ENCODE measurements at regions not wholly inside any gene's neighbourhood (a gene's known extent, or its start where the extent isn't known, plus 50 kb on each side); places are given as distances from the start of the nearest gene placed in this dataset.

DNA sequence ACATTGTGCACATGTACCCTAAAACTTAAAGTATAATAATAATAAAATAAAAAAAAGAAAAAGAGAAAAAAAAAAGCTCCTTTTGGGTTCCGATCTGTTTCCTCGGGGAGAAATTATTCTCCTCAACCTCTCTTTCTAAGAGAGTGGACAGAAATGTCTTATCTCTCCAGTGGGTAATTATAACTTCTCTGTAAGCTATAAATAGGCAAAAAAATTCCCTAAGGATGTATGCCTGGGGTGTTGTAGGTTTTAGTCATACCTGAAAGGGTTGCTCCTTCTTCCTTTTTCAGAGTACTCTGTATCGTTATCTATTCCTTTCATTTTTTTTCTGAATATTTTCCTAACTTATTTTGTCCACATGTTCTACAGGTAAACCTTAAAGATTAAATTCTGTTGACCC lies 169.7 kb upstream of the PTPRK start:
- no peak overlapping the region for H3K4me3 ChIP-seq (replicated peaks; ENCODE audit: low read depth, low read length)
- TF ChIP-seq, protein P1, sequence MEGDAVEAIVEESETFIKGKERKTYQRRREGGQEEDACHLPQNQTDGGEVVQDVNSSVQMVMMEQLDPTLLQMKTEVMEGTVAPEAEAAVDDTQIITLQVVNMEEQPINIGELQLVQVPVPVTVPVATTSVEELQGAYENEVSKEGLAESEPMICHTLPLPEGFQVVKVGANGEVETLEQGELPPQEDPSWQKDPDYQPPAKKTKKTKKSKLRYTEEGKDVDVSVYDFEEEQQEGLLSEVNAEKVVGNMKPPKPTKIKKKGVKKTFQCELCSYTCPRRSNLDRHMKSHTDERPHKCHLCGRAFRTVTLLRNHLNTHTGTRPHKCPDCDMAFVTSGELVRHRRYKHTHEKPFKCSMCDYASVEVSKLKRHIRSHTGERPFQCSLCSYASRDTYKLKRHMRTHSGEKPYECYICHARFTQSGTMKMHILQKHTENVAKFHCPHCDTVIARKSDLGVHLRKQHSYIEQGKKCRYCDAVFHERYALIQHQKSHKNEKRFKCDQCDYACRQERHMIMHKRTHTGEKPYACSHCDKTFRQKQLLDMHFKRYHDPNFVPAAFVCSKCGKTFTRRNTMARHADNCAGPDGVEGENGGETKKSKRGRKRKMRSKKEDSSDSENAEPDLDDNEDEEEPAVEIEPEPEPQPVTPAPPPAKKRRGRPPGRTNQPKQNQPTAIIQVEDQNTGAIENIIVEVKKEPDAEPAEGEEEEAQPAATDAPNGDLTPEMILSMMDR (IDR thresholded peaks at IDR 0.05; ENCODE audit: insufficient read depth, low read length, poor library complexity, severe bottlenecking): no peak
- H3K36me3 ChIP-seq (ENCODE audit: control insufficient read depth, insufficient read depth, low read length): no peaks in the 10 kb centered on the region
- no peaks in the 10 kb centered on the region for H3K27me3 ChIP-seq (replicated peaks; ENCODE audit: control insufficient read depth, insufficient read depth, low read length)
- no peak for DNase-seq (ENCODE audit: extremely low read depth, insufficient read length)

DNA sequence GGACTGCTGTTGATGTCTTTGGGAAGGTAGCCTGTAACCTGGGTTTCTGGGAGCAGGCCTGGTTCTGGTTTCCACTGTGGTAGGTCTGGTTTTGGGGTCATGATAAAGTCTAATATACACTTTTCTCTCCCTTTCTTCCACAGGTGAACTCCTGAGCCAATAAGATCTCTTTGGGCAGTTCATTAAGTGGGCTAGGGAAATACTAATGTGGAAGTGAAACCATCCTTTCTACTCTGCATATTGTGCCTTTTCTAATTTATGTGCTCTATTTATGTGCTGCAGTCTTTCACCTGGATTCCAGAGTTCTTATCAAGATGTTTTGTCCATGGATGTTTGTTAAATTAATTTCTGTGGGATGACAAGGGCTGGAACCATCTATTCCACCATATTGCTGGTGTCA lies 165.7 kb upstream of the PTPRK start:
- Histone ChIP-seq H3K27me3 (replicated peaks; ENCODE audit: control insufficient read depth, insufficient read depth, low read length) (no peaks in the 10 kb centered on the region), H3K36me3 (ENCODE audit: control insufficient read depth, insufficient read depth, low read length) (no peaks in the 10 kb centered on the region), H3K4me3 (replicated peaks; ENCODE audit: low read depth, low read length) (no peak overlapping the region)
- TF ChIP-seq, protein P1 (IDR thresholded peaks at IDR 0.05; ENCODE audit: insufficient read depth, low read length, poor library complexity, severe bottlenecking): no peak
- no peak for DNase-seq (ENCODE audit: extremely low read depth, insufficient read length)

DNA sequence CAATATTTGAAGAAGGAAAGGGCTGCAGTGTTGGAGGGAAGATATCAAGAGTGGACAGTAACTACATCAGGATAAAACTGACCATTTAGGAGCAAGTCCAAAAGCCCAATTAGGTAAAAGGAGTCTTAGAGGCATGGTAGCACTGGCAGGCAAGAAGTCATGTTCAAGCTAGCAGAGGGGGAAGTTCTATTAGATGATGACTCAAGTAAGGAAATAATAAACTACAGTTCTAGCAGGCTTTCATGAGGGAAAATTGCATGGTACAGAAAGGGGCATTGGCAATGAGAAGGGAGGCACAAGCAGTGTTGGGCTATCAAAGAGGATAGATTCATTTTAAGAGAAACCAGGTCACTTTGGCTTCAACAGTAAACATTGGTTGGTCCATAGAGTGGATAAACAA lies 156.1 kb upstream of the PTPRK start:
- TF ChIP-seq, protein P1 (IDR thresholded peaks at IDR 0.05; ENCODE audit: insufficient read depth, low read length, poor library complexity, severe bottlenecking): no peak
- no peaks in the 10 kb centered on the region for H3K36me3 ChIP-seq (ENCODE audit: control insufficient read depth, insufficient read depth, low read length)
- H3K27me3 ChIP-seq (replicated peaks; ENCODE audit: control insufficient read depth, insufficient read depth, low read length): no peaks in the 10 kb centered on the region
- no peak for DNase-seq (ENCODE audit: extremely low read depth, insufficient read length)
- H3K4me3 ChIP-seq (replicated peaks; ENCODE audit: low read depth, low read length): no peak overlapping the region

DNA sequence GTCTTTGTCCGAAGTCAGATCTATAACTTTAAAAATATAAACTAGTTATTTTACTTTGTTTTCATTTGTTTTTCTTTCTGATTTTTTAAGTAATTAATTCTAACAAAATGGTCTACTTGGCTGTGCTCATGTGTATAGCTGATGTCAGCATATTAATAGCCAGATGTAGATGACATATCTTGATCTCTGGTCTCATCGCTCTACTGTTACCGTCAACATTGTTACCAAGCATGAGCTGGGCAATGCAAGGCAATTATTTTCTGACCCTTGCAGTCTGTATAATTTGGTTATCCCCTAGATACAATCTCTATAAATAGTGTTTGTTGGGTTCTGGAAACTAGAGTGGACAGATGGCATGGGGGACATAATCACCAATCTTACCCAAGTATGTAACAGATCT lies 151.6 kb upstream of the PTPRK start:
- Histone ChIP-seq H3K36me3 (ENCODE audit: control insufficient read depth, insufficient read depth, low read length) (no peaks in the 10 kb centered on the region), H3K27me3 (replicated peaks; ENCODE audit: control insufficient read depth, insufficient read depth, low read length) (no peaks in the 10 kb centered on the region), H3K4me3 (replicated peaks; ENCODE audit: low read depth, low read length) (no peak overlapping the region)
- no peak for DNase-seq (ENCODE audit: extremely low read depth, insufficient read length)
- TF ChIP-seq, protein P1 (IDR thresholded peaks at IDR 0.05; ENCODE audit: insufficient read depth, low read length, poor library complexity, severe bottlenecking): no peak

DNA sequence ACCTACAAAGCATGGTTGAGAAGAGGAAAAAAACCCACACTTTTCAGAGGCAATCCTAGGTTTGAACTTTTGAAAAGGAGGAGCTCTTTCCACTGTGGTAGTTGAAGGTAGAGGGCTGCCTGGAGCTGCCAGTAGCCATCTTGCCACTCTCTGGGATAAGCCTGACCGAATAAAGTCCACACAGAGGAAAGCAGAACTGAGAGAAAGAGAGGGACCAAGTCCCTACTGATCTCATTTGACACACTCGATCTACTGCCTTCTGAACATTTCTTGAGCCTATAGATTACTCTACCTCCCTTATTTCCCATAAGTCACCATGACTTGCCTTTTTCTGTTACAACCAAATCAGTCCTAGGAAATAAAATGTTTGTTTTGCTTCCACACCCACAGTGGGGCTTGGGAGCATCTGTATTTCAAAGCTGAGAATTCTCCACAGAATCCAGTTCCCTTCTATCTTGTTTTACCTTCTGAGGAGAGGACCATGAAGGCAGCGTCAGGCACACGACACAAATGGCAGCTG lies 147.0 kb upstream of the PTPRK start:
- H3K27me3 ChIP-seq (replicated peaks; ENCODE audit: control insufficient read depth, insufficient read depth, low read length): no peaks in the 10 kb centered on the region
- TF ChIP-seq, protein P1 (IDR thresholded peaks at IDR 0.05; ENCODE audit: insufficient read depth, low read length, poor library complexity, severe bottlenecking): no peak
- no peak overlapping the region for H3K4me3 ChIP-seq (replicated peaks; ENCODE audit: low read depth, low read length)
- DNase-seq (ENCODE audit: extremely low read depth, insufficient read length): no peak
- H3K36me3 ChIP-seq (ENCODE audit: control insufficient read depth, insufficient read depth, low read length): no peaks in the 10 kb centered on the region

DNA sequence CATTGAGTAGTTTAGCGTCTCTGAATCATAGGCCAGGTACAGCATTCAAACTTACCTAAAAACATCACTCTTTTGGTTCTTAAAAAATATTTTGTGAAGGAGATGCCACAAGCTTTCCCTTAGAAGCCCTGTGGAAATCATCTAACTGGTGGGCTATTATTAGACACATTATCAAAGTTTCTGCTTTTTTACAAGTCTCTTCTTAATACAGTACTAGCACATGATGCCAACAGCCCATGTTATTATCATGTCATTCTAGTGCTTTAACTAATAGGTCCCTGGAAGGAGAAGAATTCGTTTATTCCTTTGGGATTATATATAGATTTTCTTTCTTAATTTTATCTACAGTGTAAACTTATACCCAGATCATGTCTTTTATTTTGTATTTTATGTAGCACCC lies 146.0 kb upstream of the PTPRK start:
- Histone ChIP-seq H3K27me3 (replicated peaks; ENCODE audit: control insufficient read depth, insufficient read depth, low read length) (no peaks in the 10 kb centered on the region), H3K36me3 (ENCODE audit: control insufficient read depth, insufficient read depth, low read length) (no peaks in the 10 kb centered on the region), H3K4me3 (replicated peaks; ENCODE audit: low read depth, low read length) (no peak overlapping the region)
- no peak for DNase-seq (ENCODE audit: extremely low read depth, insufficient read length)
- TF ChIP-seq, protein P1 (IDR thresholded peaks at IDR 0.05; ENCODE audit: insufficient read depth, low read length, poor library complexity, severe bottlenecking): no peak

Data from GM06990 (cell line).